ENCODE measurements at regions not wholly inside any gene's neighbourhood (a gene's known extent, or its start where the extent isn't known, plus 50 kb on each side); places are given as distances from the start of the nearest gene placed in this dataset.

- no peak overlapping the region for H3K27ac ChIP-seq
- no peak for TF ChIP-seq POLR2AphosphoS5 (IDR thresholded peaks at IDR 0.05; ENCODE audit: insufficient read depth in 1 of 2, low read depth in 1 of 2)
- TF ChIP-seq CTCF (IDR thresholded peaks at IDR 0.05), result no peak
- no peak for TF ChIP-seq POLR2A (IDR thresholded peaks at IDR 0.05)
- intact Hi-C loops (cut with DNase I), result no loop called here
These were observed 158.9 kb upstream of the HDAC9 start for GRCh38 chr7:18336626-18337025.

GRCh38 chr7:18337048-18337809 is 158.3 kb upstream of the HDAC9 start:
- peaks cover 5% of the 10 kb centered on the region for H3K9me3 ChIP-seq
- H3K27me3 ChIP-seq, result no peaks in the 10 kb centered on the region
- H3K27ac ChIP-seq, result no peak overlapping the region
- no peak overlapping the region for H3K4me3 ChIP-seq
- TF ChIP-seq CTCF (IDR thresholded peaks at IDR 0.05) (no peak), POLR2A (IDR thresholded peaks at IDR 0.05) (no peak), POLR2AphosphoS5 (IDR thresholded peaks at IDR 0.05; ENCODE audit: insufficient read depth in 1 of 2, low read depth in 1 of 2) (no peak)
- no peaks in the 10 kb centered on the region for H3K36me3 ChIP-seq
- DNase-seq (ENCODE audit: extremely low spot score in 2 of 2), result no peak
- no peaks in the 10 kb centered on the region for H3K4me1 ChIP-seq
- intact Hi-C loops (cut with DNase I), result no loop called here

More at GRCh38 chr7:18336626-18337025, 158.9 kb upstream of the HDAC9 start:
- no peak for DNase-seq (ENCODE audit: extremely low spot score in 2 of 2)
- Histone ChIP-seq H3K4me1 (no peaks in the 10 kb centered on the region), H3K9me3 (peaks cover 5% of the 10 kb centered on the region), H3K27me3 (no peaks in the 10 kb centered on the region), H3K4me3 (no peak overlapping the region), H3K36me3 (no peaks in the 10 kb centered on the region)

GRCh38 chr7:18338910-18339523 is 156.5 kb upstream of the HDAC9 start:
- no peak overlapping the region for H3K4me3 ChIP-seq

GRCh38 chr7:18341756-18342155 is 153.8 kb upstream of the HDAC9 start:
- Histone ChIP-seq H3K4me1 (no peaks in the 10 kb centered on the region), H3K36me3 (no peaks in the 10 kb centered on the region), H3K4me3 (no peak overlapping the region), H3K27me3 (no peaks in the 10 kb centered on the region), H3K9me3 (peaks cover 5% of the 10 kb centered on the region), H3K27ac (no peak overlapping the region)
- no peak for TF ChIP-seq POLR2AphosphoS5 (IDR thresholded peaks at IDR 0.05; ENCODE audit: insufficient read depth in 1 of 2, low read depth in 1 of 2)
- TF ChIP-seq CTCF (IDR thresholded peaks at IDR 0.05), result no peak
- no peak for TF ChIP-seq POLR2A (IDR thresholded peaks at IDR 0.05)
- no peak for DNase-seq (ENCODE audit: extremely low spot score in 2 of 2)
- intact Hi-C loops (cut with DNase I), result loop anchor here (10.0 kb wide), 1 partner anchor 657 kb away; no protein-coding TSS in a partner anchor

More at GRCh38 chr7:18338910-18339523, 156.5 kb upstream of the HDAC9 start:
- Histone ChIP-seq H3K27me3 (no peaks in the 10 kb centered on the region), H3K4me1 (no peaks in the 10 kb centered on the region), H3K9me3 (peaks cover 5% of the 10 kb centered on the region), H3K27ac (no peak overlapping the region), H3K36me3 (no peaks in the 10 kb centered on the region)
- no peak for DNase-seq (ENCODE audit: extremely low spot score in 2 of 2)
- intact Hi-C loops (cut with DNase I), result no loop called here
- TF ChIP-seq CTCF (IDR thresholded peaks at IDR 0.05) (no peak), POLR2AphosphoS5 (IDR thresholded peaks at IDR 0.05; ENCODE audit: insufficient read depth in 1 of 2, low read depth in 1 of 2) (no peak), POLR2A (IDR thresholded peaks at IDR 0.05) (no peak)

GRCh38 chr7:18343047-18343446 is 152.5 kb upstream of the HDAC9 start:
- intact Hi-C loops (cut with DNase I), result loop anchor here (10.0 kb wide), 1 partner anchor 658 kb away; no protein-coding TSS in a partner anchor
- DNase-seq (ENCODE audit: extremely low spot score in 2 of 2), result no peak
- H3K4me3 ChIP-seq, result no peak overlapping the region
- TF ChIP-seq POLR2A (IDR thresholded peaks at IDR 0.05), result no peak
- TF ChIP-seq POLR2AphosphoS5 (IDR thresholded peaks at IDR 0.05; ENCODE audit: insufficient read depth in 1 of 2, low read depth in 1 of 2), result no peak
- no peak for TF ChIP-seq CTCF (IDR thresholded peaks at IDR 0.05)
- H3K4me1 ChIP-seq, result no peaks in the 10 kb centered on the region
- H3K27me3 ChIP-seq, result no peaks in the 10 kb centered on the region
- H3K27ac ChIP-seq, result no peak overlapping the region
- H3K9me3 ChIP-seq, result peaks cover 5% of the 10 kb centered on the region
- no peaks in the 10 kb centered on the region for H3K36me3 ChIP-seq
